ENCODE measurements at regions not wholly inside any gene's neighbourhood (a gene's known extent, or its start where the extent isn't known, plus 50 kb on each side); places are given as distances from the start of the nearest gene placed in this dataset.

- no peak for DNase-seq (ENCODE audit: low read depth)
Observed at GRCh38 chr3:101172516-101172915, 147.9 kb downstream of the IMPG2 start.

DNA sequence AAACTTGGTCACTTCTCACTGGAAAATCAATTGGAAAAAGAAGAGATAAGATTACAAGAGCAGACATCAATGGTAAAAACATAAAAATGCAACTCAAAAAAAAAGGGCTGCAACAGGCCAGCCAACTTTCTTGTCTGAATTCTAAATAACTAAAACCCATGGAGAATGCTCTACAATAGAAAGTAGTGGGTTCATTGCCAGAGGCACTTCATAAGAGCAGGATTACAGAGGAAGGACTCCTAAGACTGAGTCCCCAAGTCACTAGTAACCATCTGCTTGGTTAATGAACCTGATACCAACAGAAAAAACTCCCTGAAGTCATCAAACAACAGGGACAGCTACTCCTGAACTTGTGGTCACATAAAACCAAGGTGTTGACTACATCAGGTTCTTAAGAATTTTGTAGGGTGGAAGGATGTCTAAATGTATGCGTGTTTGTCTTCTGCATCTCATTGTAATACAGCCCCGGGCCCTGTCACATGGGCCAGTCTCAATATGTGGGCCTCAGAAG lies 148.6 kb downstream of the IMPG2 start:
- DNase-seq (ENCODE audit: low read depth): no peak

- no peak for DNase-seq (ENCODE audit: low read depth)
Observed at GRCh38 chr3:101170806-101171558, 149.4 kb downstream of the IMPG2 start.

GRCh38 chr3:101170062-101170771 lies 150.2 kb downstream of the IMPG2 start:
- no peak for DNase-seq (ENCODE audit: low read depth)

DNA sequence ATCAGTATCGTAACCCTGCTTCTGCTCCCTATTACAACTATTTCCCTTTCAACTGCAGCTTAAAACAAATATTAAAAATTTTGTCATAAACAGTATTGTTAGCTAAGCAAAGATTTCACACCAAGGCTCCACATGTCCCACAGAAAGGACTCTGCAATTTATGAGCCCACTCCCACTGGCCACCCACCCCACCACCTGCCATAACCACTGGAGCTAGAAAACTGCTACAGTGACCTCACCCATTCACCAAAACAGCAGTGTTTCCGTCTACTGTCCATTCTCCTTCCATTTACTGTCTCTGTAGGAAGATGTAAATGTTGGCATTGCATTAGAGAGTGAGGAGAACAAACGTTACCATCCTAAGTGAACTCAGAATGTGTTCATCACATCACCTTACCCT lies 150.9 kb downstream of the IMPG2 start:
- no peak for DNase-seq (ENCODE audit: low read depth)

GRCh38 chr3:101167376-101167775 lies 153.0 kb downstream of the IMPG2 start:
- DNase-seq (ENCODE audit: low read depth): no peak

GRCh38 chr3:101166150-101166549 lies 154.2 kb downstream of the IMPG2 start:
- no peak for DNase-seq (ENCODE audit: low read depth)

DNA sequence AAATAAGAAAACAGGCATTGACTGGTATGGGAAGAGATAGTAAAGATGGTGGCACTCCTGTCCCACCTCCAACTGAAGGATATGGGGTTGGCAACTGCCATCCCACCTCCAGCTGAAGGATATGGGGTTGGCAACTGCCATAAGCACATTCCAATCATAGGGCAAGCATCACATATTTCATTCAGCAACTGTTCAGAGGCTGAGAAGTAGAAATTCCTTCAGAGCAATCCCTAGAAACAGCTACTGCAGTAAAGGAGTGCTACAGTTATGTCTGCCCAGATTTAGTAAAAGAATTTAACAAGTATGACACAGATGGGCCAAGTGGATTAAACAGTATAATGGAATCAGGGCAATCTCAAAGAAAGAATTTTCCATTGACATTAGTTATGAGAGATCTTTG lies 156.8 kb downstream of the IMPG2 start:
- DNase-seq (ENCODE audit: low read depth): no peak

DNA sequence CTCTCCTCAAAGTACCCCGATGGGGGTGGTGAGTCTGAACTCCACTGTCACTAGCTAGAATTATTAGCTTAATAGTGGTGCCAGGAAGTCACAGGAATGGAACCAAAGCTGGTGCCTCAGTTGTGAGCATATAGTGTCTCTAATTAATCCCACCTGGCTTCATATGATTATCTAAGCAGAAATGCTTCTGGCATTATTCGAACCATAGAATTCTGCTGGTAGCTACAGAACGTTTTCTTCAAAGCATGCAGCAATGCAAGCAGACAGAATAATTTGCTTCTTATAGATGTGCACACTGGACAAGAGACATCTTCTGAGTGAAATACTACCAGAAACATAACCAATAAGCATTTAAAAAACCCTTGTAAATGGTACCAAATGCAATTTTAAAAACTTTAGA lies 160.9 kb downstream of the IMPG2 start:
- DNase-seq (ENCODE audit: low read depth): no peak

DNA sequence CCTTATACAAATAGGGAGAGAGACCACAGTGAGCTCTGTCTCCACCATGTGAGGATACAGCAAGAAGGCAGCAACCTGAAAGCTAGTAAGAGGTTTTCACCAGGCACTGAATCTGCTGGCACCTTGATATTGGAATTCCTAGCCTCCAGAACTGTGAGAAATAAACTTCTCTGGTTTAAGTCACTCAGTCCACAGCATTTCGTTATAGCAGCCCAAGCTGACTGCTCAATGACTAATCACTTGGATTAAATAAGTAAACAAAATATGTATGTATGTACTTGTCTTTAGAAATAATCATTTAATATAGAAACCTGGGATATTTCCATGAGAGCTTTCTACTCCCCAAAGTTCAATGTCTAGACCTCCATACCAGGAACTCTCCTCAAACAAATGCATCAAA lies 162.0 kb downstream of the IMPG2 start:
- no peak for DNase-seq (ENCODE audit: low read depth)

- no peak for DNase-seq (ENCODE audit: low read depth)
Observed at GRCh38 chr3:101156787-101157345, 163.5 kb downstream of the IMPG2 start.

GRCh38 chr3:101155825-101156224 lies 162.6 kb upstream of the ABI3BP start:
- no peak for DNase-seq (ENCODE audit: low read depth)

DNA sequence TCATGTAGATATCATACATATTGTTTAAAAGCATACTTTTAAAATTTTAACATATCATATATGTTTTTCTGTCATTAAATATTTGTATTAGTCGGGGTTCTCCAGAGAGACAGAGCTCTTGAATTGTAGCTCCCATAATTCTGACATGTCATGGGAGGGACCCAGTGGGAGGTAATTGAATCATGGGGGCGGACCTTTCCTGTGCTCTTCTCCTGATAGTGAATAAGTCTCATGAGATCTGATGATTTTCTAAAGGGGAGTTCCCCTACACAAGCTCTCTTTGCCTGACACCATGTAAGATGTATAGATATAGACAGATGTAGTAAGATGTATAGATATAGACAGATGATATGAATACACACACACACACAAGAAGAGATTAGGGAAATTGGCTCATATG lies 161.2 kb upstream of the ABI3BP start:
- no peak for DNase-seq (ENCODE audit: low read depth)

- DNase-seq (ENCODE audit: low read depth): no peak
Observed at GRCh38 chr3:101151286-101151913, 158.2 kb upstream of the ABI3BP start.

DNA sequence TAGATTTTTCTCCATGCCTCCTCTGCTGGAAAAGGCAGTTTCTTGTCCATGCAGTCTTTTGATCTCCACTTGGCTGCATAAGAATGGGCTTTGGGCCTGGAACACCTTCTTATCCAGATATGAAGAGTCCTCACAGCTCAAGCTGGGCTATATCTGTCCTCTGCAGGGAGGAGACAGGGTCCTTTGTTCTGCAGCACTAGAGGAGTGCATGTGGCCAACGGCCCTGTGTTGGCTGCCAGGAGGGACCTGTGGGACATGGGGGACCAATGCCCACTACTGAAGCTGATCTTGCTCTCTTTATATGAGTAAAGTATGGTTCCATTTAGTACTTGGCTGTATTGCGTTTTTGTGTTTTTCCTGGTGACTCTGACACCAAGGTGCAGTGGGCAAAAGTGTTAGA lies 157.3 kb upstream of the ABI3BP start:
- no peak for DNase-seq (ENCODE audit: low read depth)

- no peak for DNase-seq (ENCODE audit: low read depth)
Observed at GRCh38 chr3:101149707-101150106, 156.5 kb upstream of the ABI3BP start.

GRCh38 chr3:101149251-101149650 lies 156.0 kb upstream of the ABI3BP start:
- no peak for DNase-seq (ENCODE audit: low read depth)

DNA sequence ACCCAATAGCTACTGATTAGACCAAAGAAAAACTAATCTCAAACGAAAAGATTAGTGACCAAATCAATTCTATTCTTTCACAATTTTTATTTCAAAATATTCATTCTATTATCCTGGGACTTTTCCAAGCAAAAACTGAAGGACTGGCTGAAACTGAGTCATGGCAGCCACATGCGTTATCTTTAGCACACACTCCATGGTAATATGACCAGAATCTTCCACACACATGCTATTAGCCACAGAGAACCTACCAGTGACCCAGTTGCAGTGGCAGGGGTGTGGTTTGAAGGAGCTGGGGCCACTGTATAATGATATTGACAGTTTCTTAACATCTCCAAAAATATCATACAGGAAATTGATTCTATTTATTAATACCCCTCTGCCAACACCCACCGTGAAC lies 154.8 kb upstream of the ABI3BP start:
- no peak for DNase-seq (ENCODE audit: low read depth)

GRCh38 chr3:101146946-101147345 lies 153.7 kb upstream of the ABI3BP start:
- DNase-seq (ENCODE audit: low read depth): no peak

GRCh38 chr3:101144105-101144504 lies 150.9 kb upstream of the ABI3BP start:
- DNase-seq (ENCODE audit: low read depth): no peak

GRCh38 chr3:101143012-101143411 lies 149.8 kb upstream of the ABI3BP start:
- DNase-seq (ENCODE audit: low read depth): no peak

DNA sequence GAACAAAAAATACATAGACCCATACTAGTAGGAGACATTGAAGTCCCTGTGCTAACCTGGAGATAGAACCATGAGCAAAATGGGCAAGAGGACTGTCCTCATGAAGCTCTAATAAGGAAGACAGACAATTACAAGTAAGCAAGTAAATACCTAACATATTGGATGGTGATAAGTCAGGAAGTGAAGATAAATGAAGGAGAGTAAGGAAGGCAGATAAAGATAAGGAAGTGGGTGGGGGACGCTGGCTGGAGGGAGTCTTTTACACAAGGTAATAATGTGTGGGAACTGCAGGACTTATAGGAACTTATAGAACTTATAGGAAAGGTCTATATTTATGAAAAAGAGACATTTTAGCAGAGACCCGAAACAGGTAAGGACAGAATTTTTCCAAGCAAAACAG lies 148.9 kb upstream of the ABI3BP start:
- DNase-seq (ENCODE audit: low read depth): no peak

DNA sequence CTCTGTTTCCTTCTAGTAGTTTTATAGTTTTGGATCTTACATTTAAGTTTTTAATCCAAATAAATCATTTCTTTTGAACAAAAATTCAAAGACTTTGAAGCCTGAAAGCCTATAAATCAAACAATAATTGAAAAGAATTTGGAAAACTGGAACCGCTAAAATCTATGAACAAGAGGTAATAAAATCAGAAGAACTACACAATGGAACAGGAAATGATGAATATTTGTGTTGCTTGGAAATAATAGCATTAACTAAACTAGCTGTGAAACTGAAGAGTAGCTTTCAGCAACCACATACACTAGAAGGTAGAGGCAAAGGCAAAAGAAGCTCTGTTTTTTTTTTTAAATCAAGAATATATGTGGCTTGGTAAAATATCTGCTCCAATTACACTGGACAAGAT lies 147.9 kb upstream of the ABI3BP start:
- DNase-seq (ENCODE audit: low read depth): no peak
